G401 (cell line): ENCODE measurements at regions not wholly inside any gene's neighbourhood (a gene's known extent, or its start where the extent isn't known, plus 50 kb on each side); places are given as distances from the start of the nearest gene placed in this dataset.

Source experiments
- DNase-seq: peaks from one replicate; pipeline ENCODE4 v3.0.0-alpha.2; 2015; ENCODE audit warnings: low spot score
- in situ Hi-C: cut with HindIII; loops from 2 replicates; pipeline ENCODE4 v1.10.0; 2016; ENCODE audit warnings: low sequenced_read_pairs, mixed read lengths

DNA sequence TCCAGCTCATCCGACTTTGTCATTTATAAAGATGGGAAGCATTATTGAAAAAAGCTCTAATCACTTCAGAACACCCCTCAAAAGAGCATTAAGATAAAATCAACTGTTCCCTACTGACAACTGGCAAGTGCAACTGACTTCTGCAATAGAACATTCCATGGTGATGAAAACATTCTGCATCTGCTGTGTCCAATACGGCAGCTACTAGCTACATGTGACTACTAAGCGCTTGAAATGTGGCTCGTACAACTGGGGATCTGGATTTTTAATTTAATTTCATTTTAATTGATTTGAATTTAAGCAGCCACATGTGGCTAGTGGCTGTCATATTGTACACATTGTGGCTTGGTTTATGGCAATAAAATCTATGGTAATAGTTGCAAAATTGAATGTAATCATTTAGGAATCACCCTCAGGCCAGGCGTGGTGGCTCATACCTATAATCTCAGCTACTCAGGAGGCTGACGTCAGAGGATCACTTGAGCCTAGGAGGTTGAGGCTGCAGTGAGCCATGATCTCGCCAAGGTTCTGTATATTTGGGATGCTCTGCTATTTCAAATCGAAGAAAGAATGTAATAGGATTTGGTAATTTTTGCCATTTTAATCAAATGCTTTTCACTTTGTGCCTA, 390.3 kb downstream of the GABRB3 start:
- in situ Hi-C loops, result no loop called here
- DNase-seq, result no peak

GRCh38 chr15:26378304-26378703, 394.6 kb downstream of the GABRB3 start:
- DNase-seq, result no peak
- in situ Hi-C loops, result no loop called here

DNA sequence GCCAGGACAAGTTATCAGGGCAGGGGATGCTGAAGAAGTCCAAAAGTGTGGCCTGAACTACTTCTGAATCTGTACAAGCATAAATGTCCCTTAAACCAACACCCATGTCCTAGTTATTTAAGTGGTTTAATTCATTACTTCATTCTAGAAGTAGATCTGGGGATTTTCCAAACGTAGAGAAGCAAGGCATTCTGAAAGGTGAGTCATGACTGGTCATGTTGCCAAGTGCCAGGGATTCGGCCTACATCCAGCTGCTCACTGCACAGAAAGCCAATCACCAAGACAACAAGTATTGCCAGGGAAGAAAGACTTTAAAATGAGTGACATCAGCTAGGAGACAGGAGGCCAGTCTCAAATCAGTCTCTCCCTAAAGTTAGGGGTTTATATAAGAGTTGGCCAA, 396.6 kb downstream of the GABRB3 start:
- in situ Hi-C loops, result no loop called here

GRCh38 chr15:26374806-26375205, 398.1 kb downstream of the GABRB3 start:
- in situ Hi-C loops, result no loop called here

More for the DNA sequence above, 396.6 kb downstream of the GABRB3 start:
- no peak for DNase-seq

GRCh38 chr15:26372706-26373105, 400.2 kb downstream of the GABRB3 start:
- DNase-seq, result no peak
- in situ Hi-C loops, result no loop called here

More at GRCh38 chr15:26374806-26375205, 398.1 kb downstream of the GABRB3 start:
- DNase-seq, result no peak

- in situ Hi-C loops, result no loop called here
- DNase-seq, result no peak
Measured at GRCh38 chr15:26365077-26365476, 407.8 kb downstream of the GABRB3 start.

DNA sequence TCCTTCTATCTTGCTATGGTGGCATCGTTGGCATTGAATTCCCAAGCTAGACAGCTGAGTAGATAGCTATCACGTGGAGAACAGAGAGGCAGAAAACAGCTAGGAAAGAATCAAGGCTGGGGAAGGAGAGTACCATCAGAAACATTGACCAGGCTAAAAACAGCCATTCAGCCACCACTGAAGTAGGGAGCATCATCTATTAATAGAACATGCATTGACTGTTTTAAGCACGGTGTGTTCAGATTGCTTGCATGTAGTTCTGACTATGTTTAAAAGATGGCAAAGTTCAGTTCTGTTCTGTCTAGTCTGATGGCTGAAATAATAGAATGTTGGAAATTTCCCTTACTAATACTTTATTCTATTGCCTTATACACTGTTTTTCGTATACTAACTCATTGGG, 413.0 kb downstream of the GABRB3 start:
- in situ Hi-C loops, result no loop called here
- no peak for DNase-seq

- in situ Hi-C loops, result no loop called here
- no peak for DNase-seq
Measured at GRCh38 chr15:26358708-26359107, 414.2 kb downstream of the GABRB3 start.

DNA sequence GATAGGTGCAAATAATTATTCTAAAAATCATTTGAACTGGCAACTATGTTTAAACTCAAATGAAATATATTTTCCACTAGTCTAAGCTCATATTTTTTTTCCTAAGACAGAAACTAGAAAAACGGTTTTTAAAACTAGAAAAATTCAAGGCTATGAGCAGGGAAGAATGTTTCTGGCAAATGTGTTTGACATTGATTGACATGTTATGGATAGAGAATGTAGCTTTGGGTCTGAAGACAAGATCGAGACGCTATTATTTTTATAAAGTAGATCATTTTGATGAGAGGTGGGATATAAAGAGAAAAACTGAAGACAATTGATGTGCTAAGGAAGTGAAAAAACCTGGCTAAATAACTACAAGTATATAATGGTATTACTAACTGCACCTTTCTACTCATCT, 415.2 kb downstream of the GABRB3 start:
- in situ Hi-C loops, result no loop called here
- no peak for DNase-seq

- DNase-seq, result no peak
- in situ Hi-C loops, result no loop called here
Measured at GRCh38 chr15:26355472-26356074, 417.3 kb downstream of the GABRB3 start.

DNA sequence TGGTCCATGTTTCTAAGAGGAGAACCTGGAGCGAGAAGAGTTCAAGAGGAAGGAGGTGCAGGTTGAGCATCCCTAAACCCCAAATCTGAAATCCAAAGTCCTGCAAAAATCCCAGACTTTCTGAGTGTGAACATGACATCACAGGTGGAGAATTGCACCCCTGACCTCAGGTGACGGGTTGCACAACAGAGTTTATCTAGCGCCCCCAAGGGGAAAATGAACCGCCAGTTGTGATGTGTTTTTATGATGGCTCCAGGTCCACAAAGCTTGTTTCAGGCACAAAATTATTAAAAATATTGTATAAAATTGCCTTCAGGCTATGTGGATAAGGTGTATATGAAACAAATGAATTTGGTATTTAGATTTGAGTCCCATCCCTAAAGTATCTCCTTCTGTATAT, 420.0 kb downstream of the GABRB3 start:
- DNase-seq, result no peak
- in situ Hi-C loops, result no loop called here

- peak; percentile 5 for DNase-seq
- in situ Hi-C loops, result no loop called here
Measured at GRCh38 chr15:26352406-26352805, 420.5 kb downstream of the GABRB3 start.

- in situ Hi-C loops, result no loop called here
- DNase-seq, result no peak
Measured at GRCh38 chr15:26325495-26325894, 447.4 kb downstream of the GABRB3 start.

GRCh38 chr15:26323566-26323965, 449.3 kb downstream of the GABRB3 start:
- in situ Hi-C loops, result no loop called here
- DNase-seq, result no peak

DNA sequence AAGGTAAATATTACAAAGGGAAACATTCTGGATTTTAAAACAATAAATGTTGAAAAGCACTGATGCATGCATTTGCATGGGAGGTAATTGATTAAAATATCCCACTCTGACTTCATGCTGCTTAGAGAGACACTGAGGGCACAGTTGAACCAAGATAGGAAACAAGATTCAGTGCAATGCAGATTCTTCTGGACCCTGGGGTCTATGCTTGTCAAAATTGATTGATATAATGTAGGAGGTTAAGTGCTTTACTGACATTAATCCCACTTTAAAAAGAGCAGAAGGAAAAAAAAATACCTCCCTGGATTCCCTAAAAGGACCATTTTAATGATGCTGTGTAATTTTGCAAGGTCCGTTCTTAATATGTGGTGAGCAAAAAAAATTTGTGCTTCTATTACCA, 454.2 kb downstream of the GABRB3 start:
- DNase-seq, result no peak
- in situ Hi-C loops, result no loop called here

GRCh38 chr15:26314577-26314976, 451.4 kb upstream of the ATP10A start:
- in situ Hi-C loops, result no loop called here
- no peak for DNase-seq

- DNase-seq, result no peak
- in situ Hi-C loops, result no loop called here
Measured at GRCh38 chr15:26311710-26312236, 448.6 kb upstream of the ATP10A start.

DNA sequence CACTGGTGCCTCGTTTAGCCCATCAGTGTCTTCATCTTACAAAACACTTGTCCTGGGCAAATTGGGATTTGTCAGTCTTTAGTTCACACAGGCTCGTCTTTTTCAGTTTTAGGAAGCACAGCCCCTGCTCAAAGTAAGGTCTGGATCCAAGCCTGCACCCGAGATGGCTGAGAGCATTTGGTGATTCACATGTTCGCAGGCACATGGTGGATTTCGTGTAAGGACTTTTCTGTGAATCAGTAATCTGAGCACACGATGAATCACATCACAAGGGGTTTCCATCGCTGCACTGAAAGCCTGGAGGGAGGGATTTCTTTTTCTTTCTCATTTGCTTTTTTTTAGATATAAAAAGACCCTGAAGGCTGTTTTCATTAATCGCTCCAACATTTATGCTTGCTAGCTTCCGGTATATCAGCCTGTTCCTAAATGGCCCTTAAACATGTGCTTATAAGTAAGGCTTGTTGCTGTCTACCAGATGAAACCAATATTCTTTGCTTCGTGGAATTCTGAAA, 435.6 kb upstream of the ATP10A start:
- DNase-seq, result no peak

GRCh38 chr15:26298010-26298658, 435.0 kb upstream of the ATP10A start:
- no peak for DNase-seq

More for the DNA sequence above, 435.6 kb upstream of the ATP10A start:
- in situ Hi-C loops, result no loop called here

DNA sequence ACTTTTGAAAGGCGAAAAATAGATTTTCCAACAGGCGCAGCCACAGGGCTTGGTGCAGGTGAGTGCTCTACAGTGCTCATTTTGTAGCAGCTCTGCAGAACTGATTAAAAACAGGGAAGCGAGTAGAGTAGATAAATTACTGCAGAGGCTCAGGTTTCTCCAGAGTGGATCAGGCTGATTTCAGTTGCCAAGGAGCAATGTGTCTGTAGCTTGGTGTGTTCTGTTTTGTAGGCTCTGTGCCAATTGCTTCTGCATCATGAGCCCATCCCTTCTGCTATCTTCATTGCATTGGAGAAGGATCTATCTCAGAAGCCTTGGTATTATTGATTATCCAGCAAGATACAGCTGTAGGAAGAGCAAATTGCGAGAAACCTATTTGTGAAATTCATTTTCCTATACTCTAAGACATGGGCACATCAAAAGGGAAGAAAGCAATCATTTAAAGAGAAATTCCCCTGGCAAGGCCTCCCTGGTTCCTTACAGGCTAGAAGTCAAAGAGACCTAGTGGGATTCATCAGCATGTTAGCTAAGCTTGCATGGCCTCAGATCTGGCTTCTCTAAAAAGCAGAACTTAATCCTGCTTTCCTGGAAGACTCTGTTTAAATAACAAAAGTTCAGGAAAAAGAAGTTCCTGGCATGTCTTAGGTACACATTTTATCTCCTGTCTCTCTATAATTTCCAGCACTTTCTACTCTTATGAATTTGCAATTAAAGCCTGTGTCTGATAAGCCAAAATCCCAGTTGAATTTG, 432.4 kb upstream of the ATP10A start:
- in situ Hi-C loops, result no loop called here
- peak; percentile 1 for DNase-seq

More at GRCh38 chr15:26298010-26298658, 435.0 kb upstream of the ATP10A start:
- in situ Hi-C loops, result no loop called here
